ENCODE measurements at regions not wholly inside any gene's neighbourhood (a gene's known extent, or its start where the extent isn't known, plus 50 kb on each side); places are given as distances from the start of the nearest gene placed in this dataset.

DNA sequence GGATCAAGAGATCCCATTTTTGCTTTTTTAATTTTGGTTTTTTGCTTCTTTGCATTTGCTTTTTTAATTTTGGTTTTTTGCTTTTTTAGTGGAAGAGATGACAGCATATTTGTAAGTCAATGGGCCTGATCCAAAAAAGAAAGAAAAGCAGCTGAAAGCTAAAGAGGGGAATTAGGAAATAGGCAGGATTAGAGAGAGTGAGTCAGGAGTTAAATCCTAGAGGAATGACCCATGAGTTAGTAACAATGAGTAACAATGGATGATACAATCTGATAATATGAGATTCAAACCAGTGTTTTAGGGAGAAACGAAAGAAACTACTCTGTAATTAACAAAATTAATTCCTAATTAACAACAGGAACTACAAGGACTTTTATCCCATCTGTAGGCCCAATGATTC, 111.2 kb upstream of the SGCG start:
- POLR2A ChIA-PET (ENCODE audit: unreplicated experiment) = no interaction called here

DNA sequence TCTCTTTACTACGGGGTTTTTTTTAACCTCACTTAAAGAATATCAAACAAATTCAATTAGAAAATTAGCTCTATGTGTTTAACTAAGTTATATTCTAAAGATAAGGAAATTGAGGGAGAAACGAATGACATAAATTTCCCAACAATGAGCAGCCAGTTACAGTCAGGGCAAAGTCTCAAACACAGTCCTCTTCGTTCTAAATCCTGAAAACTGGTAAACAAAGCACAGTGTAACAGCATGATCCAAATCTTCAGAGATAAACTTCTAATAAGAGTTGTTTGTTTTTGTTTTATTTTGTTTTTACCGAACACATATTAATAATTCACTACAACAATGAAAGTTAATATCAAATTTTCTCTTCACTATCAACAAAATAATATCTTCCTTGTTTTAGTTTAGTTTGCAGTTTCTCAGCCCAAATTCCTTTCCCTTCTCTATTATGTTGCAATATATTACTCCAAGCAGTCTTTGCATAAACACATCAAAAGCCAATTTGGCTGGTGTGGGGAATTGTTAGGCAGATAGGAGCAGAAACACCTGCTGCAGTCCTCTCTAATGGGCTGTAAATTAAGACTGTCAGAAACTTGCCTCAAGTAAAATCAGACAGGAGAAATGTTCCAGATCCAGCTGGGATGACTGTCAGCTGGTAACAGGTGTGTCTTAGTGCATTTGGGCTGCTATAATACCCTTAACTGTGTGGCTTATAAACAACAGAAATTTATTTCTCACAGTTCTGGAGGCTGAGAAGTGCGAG, 106.5 kb upstream of the SGCG start:
- CTCF ChIA-PET = no interaction called here
- intact Hi-C loops (cut with micrococcal nuclease) = no loop called here
- POLR2A ChIA-PET (ENCODE audit: unreplicated experiment) = no interaction called here
- H3K9me3 ChIP-seq (ENCODE audit: low read length) = no peaks in the 10 kb centered on the region
- H3K4me3 ChIP-seq (ENCODE audit: low read length) = no peak overlapping the region
- H2AFZ ChIP-seq (ENCODE audit: low read length) = no peak overlapping the region
- H3K36me3 ChIP-seq (ENCODE audit: low read depth, low read length) = no peaks in the 10 kb centered on the region
- no peak overlapping the region for H3K27ac ChIP-seq (ENCODE audit: low read length)
- no TSS peak for BruUV-seq (replicated peaks)
- ATAC-seq (no peak), DNase-seq (no peak)
- H3K79me2 ChIP-seq (ENCODE audit: low read length) = no peaks in the 10 kb centered on the region
- no peak overlapping the region for H3K4me2 ChIP-seq (ENCODE audit: low read length)
- H3F3A ChIP-seq (ENCODE audit: low read length, unreplicated experiment) = no peaks in the 10 kb centered on the region
- H3K9ac ChIP-seq (ENCODE audit: low read length) = no peak overlapping the region
- H3K27me3 ChIP-seq (ENCODE audit: low read length) = peaks cover 26% of the 10 kb centered on the region
- H3K4me1 ChIP-seq (ENCODE audit: insufficient read depth, low read length) = no peaks in the 10 kb centered on the region
- H4K20me1 ChIP-seq (ENCODE audit: low read length) = no peaks in the 10 kb centered on the region
- H3K9me2 ChIP-seq (replicated peaks; ENCODE audit: low read length) = no peaks in the 10 kb centered on the region
- TF ChIP-seq EZH2phosphoT487 (IDR thresholded peaks at IDR 0.05; ENCODE audit: borderline replicate concordance, low read length) = no peak
- TF ChIP-seq, protein P1, sequence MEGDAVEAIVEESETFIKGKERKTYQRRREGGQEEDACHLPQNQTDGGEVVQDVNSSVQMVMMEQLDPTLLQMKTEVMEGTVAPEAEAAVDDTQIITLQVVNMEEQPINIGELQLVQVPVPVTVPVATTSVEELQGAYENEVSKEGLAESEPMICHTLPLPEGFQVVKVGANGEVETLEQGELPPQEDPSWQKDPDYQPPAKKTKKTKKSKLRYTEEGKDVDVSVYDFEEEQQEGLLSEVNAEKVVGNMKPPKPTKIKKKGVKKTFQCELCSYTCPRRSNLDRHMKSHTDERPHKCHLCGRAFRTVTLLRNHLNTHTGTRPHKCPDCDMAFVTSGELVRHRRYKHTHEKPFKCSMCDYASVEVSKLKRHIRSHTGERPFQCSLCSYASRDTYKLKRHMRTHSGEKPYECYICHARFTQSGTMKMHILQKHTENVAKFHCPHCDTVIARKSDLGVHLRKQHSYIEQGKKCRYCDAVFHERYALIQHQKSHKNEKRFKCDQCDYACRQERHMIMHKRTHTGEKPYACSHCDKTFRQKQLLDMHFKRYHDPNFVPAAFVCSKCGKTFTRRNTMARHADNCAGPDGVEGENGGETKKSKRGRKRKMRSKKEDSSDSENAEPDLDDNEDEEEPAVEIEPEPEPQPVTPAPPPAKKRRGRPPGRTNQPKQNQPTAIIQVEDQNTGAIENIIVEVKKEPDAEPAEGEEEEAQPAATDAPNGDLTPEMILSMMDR (conservative IDR thresholded peaks at IDR 0.05; ENCODE audit: low read depth, low read length) = no peak
- TF ChIP-seq EZH2 (IDR thresholded peaks at IDR 0.05; ENCODE audit: low read length, unreplicated experiment) = no peak

More for the DNA sequence above, 111.2 kb upstream of the SGCG start:
- H2AFZ ChIP-seq (ENCODE audit: low read length) = no peak overlapping the region
- no peak overlapping the region for H3K4me2 ChIP-seq (ENCODE audit: low read length)
- H4K20me1 ChIP-seq (ENCODE audit: low read length) = no peaks in the 10 kb centered on the region
- no peaks in the 10 kb centered on the region for H3K9me3 ChIP-seq (ENCODE audit: low read length)
- peaks cover 13% of the 10 kb centered on the region for H3K27me3 ChIP-seq (ENCODE audit: low read length)
- no peaks in the 10 kb centered on the region; the same call in 1 of the 2 replicates for H3K4me1 ChIP-seq (ENCODE audit: insufficient read depth, low read length)
- BruUV-seq (replicated peaks) = no TSS peak
- DNase-seq = peak; percentile 36
- H3F3A ChIP-seq (ENCODE audit: low read length, unreplicated experiment) = no peaks in the 10 kb centered on the region
- H3K9me2 ChIP-seq (replicated peaks; ENCODE audit: low read length) = no peaks in the 10 kb centered on the region
- ATAC-seq = no peak
- CTCF ChIA-PET = no interaction called here
- H3K4me3 ChIP-seq (ENCODE audit: low read length) = no peak overlapping the region
- H3K9ac ChIP-seq (ENCODE audit: low read length) = no peak overlapping the region
- H3K36me3 ChIP-seq (ENCODE audit: low read depth, low read length) = no peaks in the 10 kb centered on the region
- H3K79me2 ChIP-seq (ENCODE audit: low read length) = no peaks in the 10 kb centered on the region
- intact Hi-C loops (cut with micrococcal nuclease) = no loop called here
- TF ChIP-seq EZH2 (IDR thresholded peaks at IDR 0.05; ENCODE audit: low read length, unreplicated experiment) (no peak), EZH2phosphoT487 (IDR thresholded peaks at IDR 0.05; ENCODE audit: borderline replicate concordance, low read length) (no peak)
- TF ChIP-seq, protein P1 (conservative IDR thresholded peaks at IDR 0.05; ENCODE audit: low read depth, low read length) = no peak
- no peak overlapping the region for H3K27ac ChIP-seq (ENCODE audit: low read length)

DNA sequence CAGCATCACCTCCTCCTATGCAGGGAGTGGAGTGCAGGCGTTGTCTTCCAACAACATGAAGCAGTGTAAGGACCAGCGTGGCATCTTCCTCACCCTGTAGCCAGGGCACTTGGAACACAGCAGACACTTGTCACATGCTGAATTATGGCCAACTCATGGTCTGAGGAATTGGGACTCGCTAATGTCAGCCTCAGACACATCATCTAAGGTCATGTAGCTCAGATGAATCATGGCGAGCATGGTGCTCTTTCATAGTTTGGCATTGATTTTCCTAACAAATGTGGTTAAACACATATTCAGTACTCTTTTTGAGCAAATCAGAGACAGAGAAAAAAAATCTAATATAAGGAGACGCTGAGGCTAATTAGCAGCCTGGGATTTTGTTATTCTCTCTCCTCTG, 99.6 kb upstream of the SGCG start:
- 0 out of 2 replicates have a peak, but pooled peaks cover 12% of the 10 kb centered on the region for H3K27me3 ChIP-seq (ENCODE audit: low read length)
- no peak overlapping the region for H3K27ac ChIP-seq (ENCODE audit: low read length)
- no peak overlapping the region for H3K9ac ChIP-seq (ENCODE audit: low read length)
- CTCF ChIA-PET = no interaction called here
- intact Hi-C loops (cut with micrococcal nuclease) = no loop called here
- no peaks in the 10 kb centered on the region for H4K20me1 ChIP-seq (ENCODE audit: low read length)
- DNase-seq (no peak), ATAC-seq (no peak)
- POLR2A ChIA-PET (ENCODE audit: unreplicated experiment) = no interaction called here
- H3K4me3 ChIP-seq (ENCODE audit: low read length) = no peak overlapping the region
- no peaks in the 10 kb centered on the region for H3K9me2 ChIP-seq (replicated peaks; ENCODE audit: low read length)
- TF ChIP-seq EZH2 (IDR thresholded peaks at IDR 0.05; ENCODE audit: low read length, unreplicated experiment) (no peak), EZH2phosphoT487 (IDR thresholded peaks at IDR 0.05; ENCODE audit: borderline replicate concordance, low read length) (no peak)
- TF ChIP-seq, protein P1 (conservative IDR thresholded peaks at IDR 0.05; ENCODE audit: low read depth, low read length) = no peak
- H2AFZ ChIP-seq (ENCODE audit: low read length) = no peak overlapping the region
- no TSS peak for BruUV-seq (replicated peaks)
- no peaks in the 10 kb centered on the region for H3F3A ChIP-seq (ENCODE audit: low read length, unreplicated experiment)
- H3K4me1 ChIP-seq (ENCODE audit: insufficient read depth, low read length) = no peaks in the 10 kb centered on the region
- no peak overlapping the region for H3K4me2 ChIP-seq (ENCODE audit: low read length)
- H3K9me3 ChIP-seq (ENCODE audit: low read length) = no peaks in the 10 kb centered on the region
- no peaks in the 10 kb centered on the region for H3K79me2 ChIP-seq (ENCODE audit: low read length)
- H3K36me3 ChIP-seq (ENCODE audit: low read depth, low read length) = no peaks in the 10 kb centered on the region
